HG03045 (cell line): ENCODE measurements at regions not wholly inside any gene's neighbourhood (a gene's known extent, or its start where the extent isn't known, plus 50 kb on each side); places are given as distances from the start of the nearest gene placed in this dataset.

ENCODE experiments used
- ATAC-seq: cut with Tn5 transposase; IDR thresholded peaks from one replicate; pipeline ENCODE4 v1.9.1; 2021; ENCODE audit warnings: mild to moderate bottlenecking, moderate library complexity; ENCODE audit not compliant: unreplicated experiment

DNA sequence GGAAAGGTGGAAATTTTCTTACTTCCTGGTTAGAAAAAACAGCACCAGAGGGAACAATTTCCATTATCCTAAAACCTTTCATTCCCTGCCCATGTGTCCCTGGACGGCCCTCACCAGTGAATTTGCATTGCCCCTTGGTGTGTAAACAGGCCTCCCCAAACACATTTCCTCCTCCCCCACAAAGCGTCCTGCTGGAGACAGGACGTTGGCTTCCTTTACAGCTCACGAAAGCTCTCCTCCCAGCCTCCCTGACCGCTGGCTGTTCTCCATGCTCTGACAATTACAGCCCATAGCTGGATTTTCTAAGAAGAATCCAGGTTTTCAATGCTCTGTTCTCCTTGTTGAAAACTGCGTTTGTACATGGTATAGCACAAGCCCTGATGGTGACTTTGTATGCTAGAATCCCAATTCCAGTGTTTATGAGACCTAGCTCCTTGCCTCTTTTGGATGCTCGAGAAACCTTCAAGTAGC, 724.2 kb upstream of the CELF2 start:
- no peak for ATAC-seq

DNA sequence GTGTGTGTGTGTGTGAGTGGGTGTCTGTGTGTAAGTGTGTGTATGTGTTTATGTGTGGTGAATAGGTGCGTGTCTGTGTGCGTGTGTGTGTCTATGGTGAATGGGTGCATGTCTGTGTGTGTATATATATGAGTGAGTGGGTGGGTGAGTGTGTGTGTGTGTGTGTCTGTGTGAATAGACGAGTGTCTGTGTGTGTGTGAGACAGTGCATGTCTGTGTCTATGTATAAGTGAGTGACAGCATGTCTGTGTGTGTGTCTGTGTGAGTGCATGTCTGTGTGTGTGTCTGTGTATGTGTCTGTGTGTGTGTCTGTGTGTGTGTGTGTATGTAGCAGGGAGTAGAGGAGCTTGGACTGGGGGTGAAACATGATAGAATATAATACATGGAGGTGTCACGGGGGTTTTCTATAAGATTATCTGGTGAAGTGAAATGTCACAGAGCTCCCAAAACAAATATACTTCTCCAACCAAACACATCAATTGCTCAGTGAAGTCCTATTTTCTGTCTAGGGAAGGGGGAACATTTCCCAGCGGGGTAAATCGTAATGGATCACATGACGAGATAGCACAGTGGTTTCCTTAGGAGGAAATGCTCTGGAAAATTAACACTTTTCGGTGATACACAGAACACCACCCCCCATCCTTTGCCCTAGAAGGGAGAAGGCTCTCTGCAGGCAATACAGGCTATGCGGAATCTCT, 723.3 kb upstream of the CELF2 start:
- no peak for ATAC-seq

DNA sequence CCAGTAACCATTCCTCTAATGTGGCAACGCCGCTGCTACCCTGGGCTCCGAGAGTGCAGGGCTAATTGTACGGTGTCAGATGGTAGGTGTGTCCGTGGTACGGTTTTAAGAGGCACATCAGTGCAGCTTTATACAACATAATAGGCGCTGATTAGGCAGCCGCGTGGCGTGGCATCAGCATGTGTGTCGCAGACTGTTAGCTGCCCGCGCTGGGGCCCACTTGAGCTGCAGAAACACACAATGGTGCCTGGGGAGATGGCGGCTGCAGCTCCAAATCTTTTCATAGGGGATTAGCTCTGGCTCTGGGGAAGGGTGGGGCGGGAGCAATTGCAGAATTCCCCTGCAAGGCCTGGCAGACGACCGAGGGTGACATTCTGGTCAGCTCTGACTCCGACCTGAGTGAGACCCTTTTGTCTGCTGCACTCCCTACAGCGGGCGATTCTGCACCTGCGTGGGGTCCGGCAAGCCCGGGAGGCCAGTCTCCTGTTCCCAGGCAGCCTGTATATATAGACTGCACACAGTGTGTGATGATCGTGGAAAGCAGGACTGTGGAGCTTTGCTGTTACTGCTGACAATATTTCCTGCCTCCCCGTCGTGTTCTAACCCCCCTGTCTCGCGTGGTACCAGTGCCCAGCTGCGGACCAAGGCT, 722.7 kb upstream of the CELF2 start:
- no peak for ATAC-seq

DNA sequence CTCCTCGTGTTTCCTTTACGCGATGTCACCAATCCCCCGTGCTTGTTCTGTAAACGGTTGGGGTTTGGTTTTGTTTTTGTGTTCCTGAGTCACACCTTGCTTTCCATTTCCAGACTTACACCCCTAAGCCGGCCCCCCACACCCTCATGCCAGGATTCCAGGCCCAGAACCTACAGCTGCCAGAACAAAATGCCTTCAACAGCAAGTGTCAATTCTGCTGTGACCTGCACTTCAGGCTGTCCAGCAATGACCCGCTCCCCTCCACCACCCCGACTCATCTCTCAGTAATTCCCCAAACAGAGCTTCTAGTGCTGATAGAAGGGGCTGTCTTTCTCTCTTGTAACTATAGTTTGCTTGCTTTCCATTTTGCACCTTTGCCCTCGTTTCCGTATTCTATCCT, 722.1 kb upstream of the CELF2 start:
- ATAC-seq: no peak

DNA sequence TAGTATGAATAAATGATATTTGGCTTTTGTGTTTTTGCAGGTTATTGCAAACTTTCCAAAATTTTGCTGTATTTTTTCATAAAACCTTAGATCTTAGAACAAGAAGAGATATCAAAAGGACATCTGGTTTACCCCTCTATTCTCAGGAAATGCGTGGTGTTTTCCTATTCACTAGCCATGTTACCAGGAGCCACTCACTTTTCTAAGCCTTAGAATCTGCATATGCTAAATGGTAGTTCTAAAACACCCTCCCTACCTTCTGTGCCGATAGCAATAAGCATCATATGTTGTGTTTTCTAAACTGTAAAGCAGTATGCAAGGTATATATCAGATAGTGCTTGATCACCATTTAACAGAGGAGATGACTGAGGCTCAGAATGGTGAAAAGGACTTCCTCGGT, 715.0 kb upstream of the CELF2 start:
- no peak for ATAC-seq

DNA sequence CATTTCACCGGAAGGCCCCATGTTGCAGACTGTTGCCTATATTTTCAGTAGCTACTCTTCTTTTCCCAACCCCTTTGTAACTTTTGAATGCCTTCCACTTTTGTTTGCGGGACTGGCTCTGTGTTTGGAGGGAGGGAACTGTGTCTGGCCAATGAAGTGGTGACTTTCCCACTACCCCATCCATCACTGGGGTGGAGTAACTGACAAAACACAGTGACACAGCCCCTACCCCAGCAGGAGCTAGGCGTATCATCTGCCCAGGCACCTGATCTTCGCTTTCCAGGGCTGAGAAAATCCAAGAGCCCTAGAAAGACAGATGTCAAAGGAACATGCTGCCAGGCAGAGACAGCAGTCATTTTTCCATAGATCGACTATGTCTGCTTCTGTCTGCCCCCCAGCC, 710.6 kb upstream of the CELF2 start:
- no peak for ATAC-seq

DNA sequence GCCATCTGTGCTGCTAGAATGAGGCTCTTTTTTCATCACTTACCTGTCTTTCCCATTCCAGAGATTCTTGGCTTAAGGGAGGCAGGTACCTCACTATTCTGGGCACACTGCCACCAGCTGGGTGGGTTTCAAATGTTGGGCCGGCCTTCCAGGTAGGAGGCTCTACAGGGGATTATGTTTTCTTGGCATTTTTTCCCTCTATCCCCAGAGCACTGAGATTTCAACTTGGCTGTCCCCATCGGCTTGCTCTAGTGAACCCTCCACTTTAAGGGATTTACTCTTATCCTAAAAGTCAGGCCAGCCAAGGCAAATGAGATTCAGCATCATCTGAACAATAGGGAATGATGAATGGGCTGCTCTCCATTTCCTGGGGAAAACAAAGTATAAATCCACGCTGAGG, 710.1 kb upstream of the CELF2 start:
- ATAC-seq: no peak

DNA sequence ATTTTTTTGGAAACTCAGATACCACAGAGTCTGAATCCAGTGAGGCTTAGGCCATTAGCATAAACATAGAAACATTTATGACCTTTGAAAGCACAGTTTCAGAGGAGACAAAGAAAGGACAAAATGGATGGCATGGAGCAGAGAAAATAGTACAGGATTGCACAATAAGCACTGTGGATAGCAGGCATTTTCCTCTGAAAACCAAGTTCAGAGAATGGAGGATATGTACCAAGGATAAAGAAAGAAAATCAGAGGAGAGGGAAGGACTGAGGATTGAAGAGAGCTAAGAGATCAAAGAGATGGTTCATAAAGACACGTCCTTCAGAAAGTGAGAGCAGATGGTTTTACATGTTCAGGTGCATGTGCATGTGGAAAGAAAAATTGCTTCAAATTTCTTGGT, 707.2 kb upstream of the CELF2 start:
- ATAC-seq: no peak

DNA sequence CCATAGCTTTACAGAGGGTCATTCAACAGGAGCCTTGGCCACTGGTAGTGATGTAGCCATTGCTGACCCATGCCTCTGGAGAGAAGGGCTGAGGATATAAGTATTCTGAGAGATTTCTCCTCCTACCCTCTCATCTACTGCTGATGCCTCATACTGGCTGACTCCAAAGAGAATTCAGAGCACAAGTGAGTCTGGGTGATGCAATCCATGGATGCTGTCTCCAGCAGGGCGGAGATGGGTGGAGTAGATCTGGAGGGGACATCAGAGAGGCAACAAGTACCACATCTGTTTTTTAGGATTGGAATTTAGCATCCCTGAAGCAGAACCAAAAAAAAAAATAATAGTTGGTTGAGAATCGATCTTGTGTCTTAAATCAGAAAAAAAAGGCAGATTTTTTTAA, 705.7 kb upstream of the CELF2 start:
- ATAC-seq: no peak

DNA sequence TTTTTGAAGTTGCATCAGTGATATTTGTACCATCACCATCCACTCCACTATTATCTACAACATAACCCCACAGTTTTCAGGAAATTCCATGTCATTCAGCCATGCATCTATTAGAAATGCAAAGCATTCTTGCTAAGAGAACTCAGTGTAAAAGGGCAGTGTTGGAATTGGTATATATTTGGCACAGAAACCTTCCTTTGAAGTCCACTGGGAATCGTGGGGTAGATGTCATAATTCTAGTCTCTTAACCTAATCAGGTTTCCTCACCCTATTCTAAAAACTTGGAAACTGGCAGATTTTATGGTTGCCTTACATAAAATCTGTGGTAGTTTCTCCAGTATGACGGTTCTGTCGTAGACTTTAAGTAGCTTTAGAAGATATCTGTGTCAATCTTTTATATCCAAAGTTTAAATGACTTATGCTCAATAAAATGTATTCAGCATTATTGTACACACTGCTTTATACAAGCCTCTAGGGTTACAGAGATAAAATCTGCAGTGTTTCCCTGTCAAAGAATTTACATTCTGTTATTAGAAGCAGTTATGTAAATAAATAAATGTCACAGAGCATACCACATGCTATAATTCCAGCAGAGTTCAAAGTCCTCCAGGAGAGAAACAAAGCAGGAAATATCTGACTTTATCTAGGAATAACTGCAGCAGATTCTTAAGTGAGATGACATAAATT, 704.4 kb upstream of the CELF2 start:
- no peak for ATAC-seq

DNA sequence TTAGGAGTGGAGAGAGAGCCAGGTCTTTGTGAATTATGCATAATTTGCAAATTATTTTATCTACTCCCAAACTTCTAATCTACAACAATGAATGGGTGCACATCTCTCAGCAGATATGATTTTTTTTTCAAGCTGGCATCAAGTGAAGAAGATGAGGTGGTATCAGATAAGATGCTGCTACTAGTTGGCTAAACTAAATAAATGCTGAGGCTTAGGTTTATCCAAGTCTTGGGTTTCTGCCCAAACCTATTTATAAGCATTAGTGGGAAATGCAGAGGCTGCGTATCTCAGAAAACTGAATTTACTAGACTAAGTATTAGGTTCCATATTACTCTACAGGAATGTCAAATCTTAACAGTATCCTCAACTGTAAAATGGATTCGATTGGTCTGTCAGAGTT, 703.0 kb upstream of the CELF2 start:
- no peak for ATAC-seq

DNA sequence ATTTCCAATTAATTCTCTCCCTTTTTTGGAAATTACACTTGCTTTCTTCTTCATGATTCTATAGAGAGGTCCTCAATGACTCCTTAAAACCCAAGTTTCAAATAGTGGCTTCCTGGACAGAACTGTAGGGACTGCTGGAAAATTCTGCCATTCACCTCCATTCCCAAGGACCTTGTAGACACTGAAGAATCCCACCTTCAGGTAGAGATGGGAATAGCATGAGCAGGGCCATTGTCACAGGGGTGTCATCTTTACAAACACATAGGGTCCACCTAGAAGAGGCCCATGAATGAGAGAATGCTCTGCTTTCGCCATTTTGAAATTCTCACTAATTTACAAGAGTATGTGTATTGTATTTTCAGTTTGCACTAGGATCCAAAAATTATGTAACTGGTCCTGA, 701.7 kb upstream of the CELF2 start:
- ATAC-seq: no peak

DNA sequence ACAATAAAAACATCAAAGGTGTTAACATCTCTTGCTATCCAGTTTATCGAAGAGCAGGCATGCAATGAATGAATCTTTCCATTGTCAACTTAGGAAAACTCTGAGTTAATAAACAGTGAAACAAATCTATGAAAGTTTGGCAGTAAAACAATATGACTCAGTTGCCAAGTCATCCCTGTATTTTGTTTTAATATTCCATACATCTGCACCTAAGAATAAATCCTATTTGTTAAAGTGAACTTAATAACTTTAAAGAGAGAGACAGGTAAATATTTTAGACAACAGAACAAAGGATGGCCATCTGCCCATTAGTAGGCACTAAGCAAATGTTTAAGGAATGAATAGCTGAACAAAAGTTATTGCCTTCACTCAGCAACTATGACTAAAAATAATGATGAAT, 700.5 kb upstream of the CELF2 start:
- no peak for ATAC-seq

DNA sequence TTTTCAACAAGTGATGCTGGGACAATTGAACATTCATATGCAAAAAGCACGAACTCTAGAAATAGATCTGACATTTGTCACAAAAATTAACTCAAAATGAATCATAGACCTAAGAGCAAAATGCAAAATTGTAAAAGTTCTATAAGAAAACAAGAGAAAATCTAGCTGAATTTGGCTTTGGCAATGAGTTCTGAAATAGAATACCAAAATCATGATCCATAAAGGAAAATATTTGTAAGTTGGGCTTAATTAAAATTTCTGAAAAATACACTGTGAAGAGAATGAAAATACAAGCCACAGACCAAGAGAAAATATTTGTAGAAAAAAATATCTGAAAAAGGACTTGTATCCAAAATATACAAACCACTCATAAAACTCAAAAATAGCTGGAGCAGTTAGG, 698.8 kb upstream of the CELF2 start:
- no peak for ATAC-seq

DNA sequence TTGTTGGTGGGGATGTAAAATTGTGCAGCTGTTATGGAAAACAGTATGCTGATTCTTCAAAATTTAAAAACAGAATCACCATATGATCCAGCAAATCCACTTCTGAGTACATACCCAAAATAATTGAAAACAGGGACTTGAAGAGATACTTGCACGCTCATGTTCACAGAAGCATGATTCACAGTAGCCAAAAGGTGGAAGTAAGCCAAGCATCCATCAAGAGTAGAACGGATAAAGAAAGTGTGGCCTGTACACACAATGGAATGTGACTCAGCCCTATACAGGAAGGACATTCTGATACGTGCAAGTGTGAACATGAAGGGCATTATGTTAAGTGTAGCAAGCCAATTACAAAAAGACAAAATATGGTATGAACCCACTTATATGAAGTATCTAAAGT, 696.7 kb upstream of the CELF2 start:
- ATAC-seq: no peak

DNA sequence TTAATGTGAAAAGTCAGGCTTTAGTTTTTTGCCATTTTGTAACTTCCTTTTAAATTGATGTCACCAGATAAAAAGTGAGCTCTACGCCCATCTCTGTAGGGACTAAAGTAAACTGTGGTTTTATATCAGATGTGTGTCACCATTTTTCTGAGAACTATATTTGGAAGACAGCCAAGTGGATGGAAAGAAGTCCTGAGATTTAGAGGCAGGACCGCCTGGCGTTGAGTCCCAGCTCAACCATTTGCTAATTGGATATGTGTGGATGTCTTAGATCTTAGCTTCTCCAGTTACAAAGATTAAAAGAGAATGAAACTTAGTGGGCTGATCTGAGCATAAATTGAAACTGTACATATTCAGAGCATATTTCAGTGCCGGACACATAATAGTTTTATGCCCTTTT, 691.6 kb upstream of the CELF2 start:
- ATAC-seq: no peak

DNA sequence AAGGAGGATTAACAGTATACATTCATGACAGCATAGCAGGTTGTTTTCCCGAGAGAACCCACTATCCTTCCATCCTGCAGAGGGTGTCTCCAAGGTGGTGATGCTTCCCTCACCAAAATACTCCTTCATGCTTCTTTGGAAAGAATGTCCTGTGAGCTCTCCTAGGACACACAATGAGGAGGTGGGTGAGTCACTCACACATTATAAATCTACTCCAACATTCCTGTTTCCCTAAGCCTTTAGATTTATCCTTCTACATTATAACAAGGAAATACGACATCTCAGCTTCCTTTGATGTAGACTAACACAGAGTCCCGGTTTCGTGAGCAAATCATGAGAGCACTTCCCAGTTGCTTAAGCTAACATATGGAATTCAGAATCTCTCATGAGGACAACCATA, 689.7 kb upstream of the CELF2 start:
- no peak for ATAC-seq

DNA sequence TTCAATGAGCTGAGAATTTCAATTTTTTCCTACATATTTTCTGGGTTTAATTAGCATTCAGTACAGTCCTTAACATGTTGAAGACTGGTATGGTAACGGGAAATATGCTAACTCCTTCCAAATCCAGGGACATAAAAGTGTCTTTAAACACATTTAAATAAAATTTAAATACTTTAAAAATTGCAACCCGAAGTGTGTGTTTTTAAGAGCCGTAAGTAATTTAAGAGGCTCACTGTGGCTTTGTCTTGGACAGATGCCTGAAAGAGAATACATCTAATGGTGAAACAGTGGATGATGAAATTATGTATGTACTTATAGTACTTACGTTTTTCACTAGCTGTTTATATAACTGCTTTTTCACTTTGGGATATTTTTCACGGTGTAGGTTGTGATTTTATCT, 687.3 kb upstream of the CELF2 start:
- ATAC-seq: no peak

DNA sequence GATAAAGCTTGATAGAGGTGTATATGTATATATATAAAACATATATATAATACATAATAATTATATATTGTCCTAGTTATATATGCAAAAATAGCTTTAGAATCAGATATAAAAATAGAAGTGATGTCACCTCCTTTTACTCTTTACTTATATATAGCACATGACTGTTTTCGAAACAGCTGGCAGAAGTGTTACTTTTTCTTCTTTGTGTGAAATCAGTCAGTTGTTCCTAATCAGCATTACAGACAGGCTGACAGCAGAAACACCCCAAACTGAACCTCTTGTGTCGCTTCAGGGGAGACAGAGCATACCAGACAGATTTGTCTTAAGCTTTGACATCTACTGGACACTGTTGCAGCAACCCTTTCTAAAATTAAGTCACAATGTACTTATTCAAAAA, 684.9 kb upstream of the CELF2 start:
- no peak for ATAC-seq

DNA sequence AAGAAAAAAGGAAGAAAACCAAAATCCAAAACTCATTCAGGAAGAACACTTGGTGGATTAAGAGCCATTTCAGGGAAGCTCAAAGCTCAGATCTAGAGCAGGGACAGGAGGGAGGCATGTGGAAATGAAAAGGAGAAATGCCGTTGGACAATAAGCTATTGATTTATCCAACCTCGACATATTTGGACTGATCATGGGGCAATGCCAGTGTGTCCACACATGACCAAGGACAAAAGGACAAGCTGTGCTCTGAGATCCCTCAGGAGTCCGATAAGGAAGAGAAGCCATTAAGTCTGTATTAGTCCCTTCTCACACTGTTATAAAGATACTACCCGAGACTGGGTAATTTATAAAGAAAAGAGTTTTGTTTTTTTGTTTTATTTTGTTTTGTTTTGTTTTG, 684.0 kb upstream of the CELF2 start:
- ATAC-seq: no peak

DNA sequence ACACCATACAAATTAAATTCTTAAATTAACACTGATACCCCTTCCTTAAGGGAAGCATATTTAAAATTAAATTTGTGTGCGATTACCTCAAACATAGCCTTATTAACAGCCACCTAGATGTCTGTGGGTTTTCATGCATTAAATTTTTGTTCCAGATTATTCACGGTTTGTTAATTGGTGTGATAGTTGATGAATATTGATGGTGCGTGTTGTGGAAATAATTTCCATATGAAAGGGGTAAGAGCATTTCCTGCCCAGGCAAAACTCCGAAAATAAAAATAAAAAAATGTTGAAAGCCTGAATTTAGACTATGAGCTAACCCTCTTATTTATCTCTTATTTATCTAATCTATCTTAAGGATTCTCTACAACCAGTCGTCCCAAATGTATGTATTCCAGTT, 679.3 kb upstream of the CELF2 start:
- ATAC-seq: no peak

DNA sequence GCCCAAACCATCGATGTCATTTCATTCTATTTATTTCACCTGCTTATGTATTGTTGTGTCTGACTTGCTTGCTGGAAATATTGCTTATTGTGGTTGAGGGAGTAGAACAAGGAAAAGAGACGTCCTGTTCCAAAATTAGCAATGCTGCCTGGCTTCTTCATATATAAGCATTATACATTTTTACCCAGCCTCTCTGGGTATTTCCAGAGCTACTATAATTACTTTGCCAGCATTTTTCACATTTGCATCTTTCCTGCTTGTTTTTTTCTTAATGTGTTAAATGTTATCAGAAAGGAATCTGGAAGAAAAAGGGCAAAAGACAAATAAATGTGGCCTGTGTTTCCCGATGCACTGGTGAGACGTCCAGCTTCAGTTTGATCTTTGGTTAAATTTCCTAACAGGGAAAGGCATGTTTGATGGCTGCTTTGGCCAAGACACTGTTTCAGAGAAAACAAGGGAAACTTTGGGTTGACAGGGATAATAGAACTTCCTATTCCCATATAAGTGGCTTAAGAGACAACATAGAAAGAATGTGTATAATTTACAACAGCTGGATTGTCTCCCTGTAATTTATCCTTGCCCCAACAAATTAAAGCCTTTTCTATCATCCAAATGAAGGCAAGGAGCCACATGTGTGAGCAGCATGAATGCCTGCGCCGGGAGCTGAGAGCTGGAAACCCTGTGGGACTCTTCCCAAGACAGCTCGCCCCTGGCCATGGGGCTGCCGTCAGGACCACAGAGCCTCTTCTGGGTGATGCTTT, 671.1 kb upstream of the CELF2 start:
- no peak for ATAC-seq
